ENCODE measurements at regions not wholly inside any gene's neighbourhood (a gene's known extent, or its start where the extent isn't known, plus 50 kb on each side); places are given as distances from the start of the nearest gene placed in this dataset.
"Not testable (repeated sequence)": the region's sequence is repeated elsewhere in the genome, so short reads cannot be mapped to it uniquely, and the experiment has no call there.

DNA sequence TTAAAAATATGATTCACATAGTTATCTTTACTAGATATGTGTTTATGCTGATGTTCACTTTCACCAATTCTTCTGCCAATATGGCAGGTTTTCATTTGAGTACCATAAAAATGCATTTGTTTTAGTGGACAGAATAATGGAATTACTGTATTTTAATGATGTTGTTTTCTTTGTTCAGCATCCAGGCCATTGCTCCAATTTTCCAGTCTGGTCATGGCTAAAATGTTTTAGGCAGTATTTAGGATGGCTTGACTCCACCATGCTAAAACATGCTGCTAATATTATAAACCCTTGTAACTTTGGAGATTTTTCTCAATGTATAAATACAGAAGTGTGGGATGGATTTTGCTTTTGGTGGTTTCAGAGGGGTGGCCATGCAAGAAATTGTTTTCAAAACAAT, 273.0 kb upstream of the RPS23 start:
- H3K27me3 ChIP-seq (ENCODE audit: control insufficient read depth, insufficient read depth, low read length): no peaks in the 10 kb centered on the region
- H3K4me1 ChIP-seq (ENCODE audit: control insufficient read depth, insufficient read depth, low read length): no peaks in the 10 kb centered on the region
- no peaks in the 10 kb centered on the region for H3K9me3 ChIP-seq (replicated peaks; ENCODE audit: low read length)
- no peak overlapping the region for H3K9ac ChIP-seq (ENCODE audit: low read depth, low read length)
- no peak overlapping the region for H3K4me3 ChIP-seq (ENCODE audit: low read length)
- no peak overlapping the region for H3K4me2 ChIP-seq (ENCODE audit: low read length)
- H3K36me3 ChIP-seq (ENCODE audit: insufficient read depth, low read length): no peaks in the 10 kb centered on the region

DNA sequence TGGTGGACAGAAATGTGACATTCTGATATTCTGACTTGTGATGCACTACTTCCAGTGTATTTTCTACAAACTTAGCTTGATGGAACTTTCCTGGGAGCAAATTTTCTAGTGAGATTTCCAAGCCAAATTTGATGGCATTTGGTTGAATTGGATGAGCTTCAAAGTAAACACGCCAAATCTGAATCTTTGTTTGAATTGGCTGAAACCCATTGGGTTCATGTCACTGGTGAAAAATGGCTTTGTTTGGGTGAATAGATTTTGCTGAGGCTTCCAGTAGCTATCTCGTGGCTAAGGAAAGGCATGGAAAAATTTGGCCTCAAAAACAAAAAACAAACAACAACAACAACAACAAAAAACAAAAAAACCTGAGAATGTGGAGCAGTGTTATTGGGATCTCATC, 271.1 kb upstream of the RPS23 start:
- Histone ChIP-seq H3K9ac (ENCODE audit: low read depth, low read length) (no peak overlapping the region), H3K9me3 (replicated peaks; ENCODE audit: low read length) (no peaks in the 10 kb centered on the region), H3K4me3 (ENCODE audit: low read length) (no peak overlapping the region), H3K4me1 (ENCODE audit: control insufficient read depth, insufficient read depth, low read length) (no peaks in the 10 kb centered on the region), H3K36me3 (ENCODE audit: insufficient read depth, low read length) (no peaks in the 10 kb centered on the region), H3K27me3 (ENCODE audit: control insufficient read depth, insufficient read depth, low read length) (no peaks in the 10 kb centered on the region), H3K4me2 (ENCODE audit: low read length) (no peak overlapping the region)

DNA sequence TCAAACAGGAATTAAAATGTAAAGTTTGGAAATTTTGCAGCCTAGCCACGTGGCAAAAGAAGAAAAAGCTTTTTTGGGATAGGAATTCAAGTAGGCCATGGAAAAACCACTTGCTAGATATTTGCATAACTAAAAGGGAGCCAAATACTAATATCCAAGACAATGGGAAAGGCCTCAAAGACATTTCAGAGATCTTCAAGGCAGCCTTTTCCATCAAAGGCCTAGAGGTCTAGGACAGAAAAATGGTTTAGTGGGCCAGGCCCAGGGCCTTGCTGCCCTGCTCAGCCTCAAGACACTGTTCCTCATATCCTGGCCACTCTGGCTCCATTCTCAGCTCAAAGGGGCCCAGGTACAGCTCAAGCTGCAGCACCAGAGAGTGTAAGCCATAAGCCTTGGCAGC, 265.9 kb upstream of the RPS23 start:
- no peak overlapping the region for H3K9ac ChIP-seq (ENCODE audit: low read depth, low read length)
- H3K4me3 ChIP-seq (ENCODE audit: low read length): no peak overlapping the region
- H3K27me3 ChIP-seq (ENCODE audit: control insufficient read depth, insufficient read depth, low read length): no peaks in the 10 kb centered on the region
- no peak overlapping the region for H3K4me2 ChIP-seq (ENCODE audit: low read length)
- no peaks in the 10 kb centered on the region for H3K9me3 ChIP-seq (replicated peaks; ENCODE audit: low read length)
- H3K4me1 ChIP-seq (ENCODE audit: control insufficient read depth, insufficient read depth, low read length): no peaks in the 10 kb centered on the region
- H3K36me3 ChIP-seq (ENCODE audit: insufficient read depth, low read length): no peaks in the 10 kb centered on the region

DNA sequence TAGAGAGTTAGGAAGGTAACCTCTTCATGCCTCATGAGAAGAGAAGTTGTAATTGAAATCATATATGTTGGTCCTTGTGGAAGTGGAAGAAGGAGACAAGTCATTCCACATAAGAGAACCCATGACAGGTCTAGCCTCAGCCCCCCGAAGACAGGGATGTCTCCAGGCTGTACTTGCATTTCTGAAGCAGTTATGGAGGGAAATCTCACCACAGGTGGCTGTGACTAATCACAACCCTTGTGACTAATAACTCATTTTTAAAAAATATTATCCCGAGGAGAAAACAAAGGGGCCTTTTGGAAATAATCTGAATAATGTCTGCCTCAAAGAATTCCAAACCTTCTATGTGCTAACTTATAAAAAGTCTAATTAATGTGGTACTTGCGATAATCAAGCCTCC, 262.1 kb upstream of the RPS23 start:
- Histone ChIP-seq H3K4me1 (ENCODE audit: control insufficient read depth, insufficient read depth, low read length) (no peaks in the 10 kb centered on the region), H3K9ac (ENCODE audit: low read depth, low read length) (no peak overlapping the region), H3K9me3 (replicated peaks; ENCODE audit: low read length) (no peaks in the 10 kb centered on the region), H3K27me3 (ENCODE audit: control insufficient read depth, insufficient read depth, low read length) (no peaks in the 10 kb centered on the region), H3K4me3 (ENCODE audit: low read length) (no peak overlapping the region), H3K36me3 (ENCODE audit: insufficient read depth, low read length) (no peaks in the 10 kb centered on the region), H3K4me2 (ENCODE audit: low read length) (no peak overlapping the region)

DNA sequence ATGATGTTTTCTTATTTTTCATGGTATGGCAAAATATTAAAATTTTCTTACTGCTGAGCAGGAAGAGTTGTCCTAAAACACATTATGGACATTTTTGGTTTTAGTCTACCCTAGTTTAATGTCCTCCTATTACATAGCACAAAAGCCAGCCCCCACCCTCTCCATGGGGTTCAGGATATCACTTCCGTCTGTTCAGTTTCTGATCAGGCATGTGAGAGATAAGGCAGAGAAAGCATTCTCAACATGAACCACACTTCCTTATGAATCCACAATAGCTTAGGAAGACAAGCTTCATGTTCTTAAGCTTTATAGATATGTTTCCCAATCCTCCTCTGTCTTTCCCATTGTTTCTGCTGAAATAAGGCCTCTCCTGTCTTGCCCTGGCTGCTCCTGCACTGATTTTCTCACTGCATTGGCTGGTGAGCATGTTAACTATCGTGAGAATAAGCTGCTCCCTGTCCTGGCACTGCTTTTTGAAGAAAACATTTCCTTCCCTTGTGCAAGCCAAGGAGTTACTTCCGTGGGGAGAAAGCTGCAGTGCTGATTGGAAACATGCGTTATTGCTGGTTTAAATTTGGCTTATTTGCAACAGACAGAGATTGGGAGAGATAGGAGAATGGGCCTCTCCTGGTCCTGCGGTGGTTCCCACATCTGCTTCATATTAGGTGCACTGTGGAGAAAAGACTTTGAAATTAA, 260.3 kb upstream of the RPS23 start:
- no peak overlapping the region for H3K4me3 ChIP-seq (ENCODE audit: low read length)
- no peaks in the 10 kb centered on the region for H3K27me3 ChIP-seq (ENCODE audit: control insufficient read depth, insufficient read depth, low read length)
- no peaks in the 10 kb centered on the region for H3K9me3 ChIP-seq (replicated peaks; ENCODE audit: low read length)
- no peaks in the 10 kb centered on the region for H3K36me3 ChIP-seq (ENCODE audit: insufficient read depth, low read length)
- H3K9ac ChIP-seq (ENCODE audit: low read depth, low read length): no peak overlapping the region
- no peaks in the 10 kb centered on the region for H3K4me1 ChIP-seq (ENCODE audit: control insufficient read depth, insufficient read depth, low read length)
- no peak overlapping the region for H3K4me2 ChIP-seq (ENCODE audit: low read length)

DNA sequence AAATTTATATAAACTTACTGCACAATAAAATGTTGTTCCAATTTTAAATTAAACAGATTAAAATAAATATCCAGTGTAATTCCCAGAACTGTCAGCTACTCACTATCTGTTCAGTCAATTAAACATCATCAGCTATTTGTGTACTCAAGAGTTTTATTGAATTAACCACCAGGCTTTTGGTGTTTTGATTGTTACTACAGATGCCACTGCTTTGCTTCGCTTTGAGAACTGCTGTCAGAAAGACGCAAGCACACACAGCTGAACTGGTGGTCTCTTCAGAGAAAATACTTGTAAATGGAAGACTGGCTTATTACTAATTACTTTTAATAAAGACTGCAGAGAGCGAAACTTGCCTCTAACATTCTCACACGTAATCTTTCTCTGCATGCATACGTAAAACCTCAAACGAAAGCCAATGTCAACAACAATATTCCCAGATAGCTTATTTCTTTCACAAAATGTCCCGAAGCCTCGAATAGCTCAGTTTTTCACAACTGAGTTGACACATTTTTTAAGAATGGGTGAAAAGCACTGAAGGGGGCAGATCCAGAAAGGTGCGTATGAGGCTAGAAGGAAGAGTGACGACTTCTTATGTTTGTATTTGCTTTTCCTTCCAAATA, 259.6 kb upstream of the RPS23 start:
- no peaks in the 10 kb centered on the region for H3K27me3 ChIP-seq (ENCODE audit: control insufficient read depth, insufficient read depth, low read length)
- no peaks in the 10 kb centered on the region for H3K36me3 ChIP-seq (ENCODE audit: insufficient read depth, low read length)
- no peak overlapping the region for H3K9ac ChIP-seq (ENCODE audit: low read depth, low read length)
- H3K9me3 ChIP-seq (replicated peaks; ENCODE audit: low read length): no peaks in the 10 kb centered on the region
- H3K4me1 ChIP-seq (ENCODE audit: control insufficient read depth, insufficient read depth, low read length): no peaks in the 10 kb centered on the region
- no peak overlapping the region for H3K4me2 ChIP-seq (ENCODE audit: low read length)
- H3K4me3 ChIP-seq (ENCODE audit: low read length): no peak overlapping the region

DNA sequence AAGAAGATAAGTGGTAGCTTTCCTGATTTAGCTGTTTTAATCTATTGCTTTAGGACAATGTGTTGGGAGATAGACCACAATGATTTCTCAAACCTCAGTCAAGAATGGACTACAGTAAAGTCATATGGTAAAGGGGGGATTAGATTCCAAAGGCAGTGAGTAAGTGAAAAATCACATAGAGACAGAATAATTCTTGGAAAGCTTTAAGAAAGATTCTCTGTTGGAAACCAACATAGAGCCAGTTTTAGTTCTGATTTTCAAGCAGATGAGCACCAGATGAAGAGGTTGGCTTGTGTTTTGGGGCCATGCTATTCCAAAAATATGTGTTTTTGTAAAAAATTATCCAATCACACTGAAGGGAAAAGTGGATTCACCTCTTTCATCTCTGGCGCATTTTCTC, 256.8 kb upstream of the RPS23 start:
- Histone ChIP-seq H3K4me2 (ENCODE audit: low read length) (no peak overlapping the region), H3K4me1 (ENCODE audit: control insufficient read depth, insufficient read depth, low read length) (no peaks in the 10 kb centered on the region), H3K4me3 (ENCODE audit: low read length) (no peak overlapping the region), H3K36me3 (ENCODE audit: insufficient read depth, low read length) (no peaks in the 10 kb centered on the region), H3K27me3 (ENCODE audit: control insufficient read depth, insufficient read depth, low read length) (no peaks in the 10 kb centered on the region), H3K9me3 (replicated peaks; ENCODE audit: low read length) (no peaks in the 10 kb centered on the region), H3K9ac (ENCODE audit: low read depth, low read length) (no peak overlapping the region)

DNA sequence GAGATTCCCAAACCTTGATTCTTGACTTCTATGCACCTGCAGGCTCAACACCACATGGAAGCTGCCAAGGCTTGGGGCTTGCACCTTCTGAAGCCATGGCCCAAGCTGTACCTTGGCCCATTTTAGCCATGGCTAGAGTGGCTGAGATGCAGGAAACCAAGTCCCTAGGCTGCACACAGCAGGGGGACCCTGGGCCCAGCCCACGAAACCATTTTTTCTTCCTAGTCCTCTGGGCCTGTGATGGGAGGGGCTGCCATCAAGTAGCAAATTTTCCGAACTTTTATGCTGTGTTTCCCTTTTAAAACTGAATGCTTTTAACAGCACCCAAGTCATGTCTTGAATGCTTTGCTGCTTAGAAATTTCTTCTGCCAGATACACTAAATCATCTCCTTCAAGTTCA, 253.9 kb upstream of the RPS23 start:
- not testable (repeated sequence) for H3K4me1 ChIP-seq (ENCODE audit: control insufficient read depth, insufficient read depth, low read length); H3K4me3 ChIP-seq (ENCODE audit: low read length); H3K9ac ChIP-seq (ENCODE audit: low read depth, low read length); H3K36me3 ChIP-seq (ENCODE audit: insufficient read depth, low read length); H3K9me3 ChIP-seq (replicated peaks; ENCODE audit: low read length); H3K27me3 ChIP-seq (ENCODE audit: control insufficient read depth, insufficient read depth, low read length); H3K4me2 ChIP-seq (ENCODE audit: low read length)

DNA sequence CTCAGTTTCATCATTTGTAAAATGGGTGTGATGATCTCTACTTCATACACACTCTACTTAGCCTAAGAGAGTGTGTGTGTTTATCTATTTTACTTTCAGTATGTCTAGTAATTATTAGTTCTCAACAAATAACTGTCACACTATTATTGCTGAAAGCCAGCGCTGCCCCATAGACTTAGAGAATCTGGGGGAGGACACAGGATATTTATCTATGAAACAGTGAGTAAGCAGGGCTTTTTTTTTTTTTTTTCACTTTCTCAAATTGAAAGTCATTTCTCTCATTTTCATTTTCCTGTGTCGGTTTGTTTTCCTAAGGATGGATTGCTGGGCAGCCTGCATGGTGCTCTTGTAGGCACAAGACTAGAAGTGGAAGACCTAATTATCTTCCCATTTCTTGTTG, 248.4 kb upstream of the RPS23 start:
- Histone ChIP-seq H3K27me3 (ENCODE audit: control insufficient read depth, insufficient read depth, low read length) (peaks cover 18% of the 10 kb centered on the region), H3K9ac (ENCODE audit: low read depth, low read length) (no peak overlapping the region), H3K36me3 (ENCODE audit: insufficient read depth, low read length) (no peaks in the 10 kb centered on the region), H3K4me3 (ENCODE audit: low read length) (no peak overlapping the region), H3K4me1 (ENCODE audit: control insufficient read depth, insufficient read depth, low read length) (no peaks in the 10 kb centered on the region), H3K4me2 (ENCODE audit: low read length) (no peak overlapping the region), H3K9me3 (replicated peaks; ENCODE audit: low read length) (no peaks in the 10 kb centered on the region)

DNA sequence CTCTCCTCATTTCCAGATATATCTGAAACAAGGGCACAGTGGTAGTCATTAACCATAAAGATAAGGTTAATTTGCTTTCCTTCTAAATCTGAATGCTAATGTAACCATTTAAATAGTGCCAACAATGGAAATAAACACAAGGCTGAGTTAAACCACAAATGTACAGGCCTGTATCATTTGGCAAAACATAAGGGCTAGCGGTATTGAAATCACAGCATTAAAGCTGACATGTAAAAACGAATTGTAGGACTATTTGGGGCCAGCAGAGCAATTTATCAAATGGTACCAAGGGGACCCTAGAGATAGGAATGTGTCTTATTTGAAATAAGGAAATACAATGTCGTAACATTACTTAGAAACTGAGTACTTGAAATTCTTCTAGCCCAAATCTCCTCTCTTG, 247.5 kb upstream of the RPS23 start:
- Histone ChIP-seq H3K36me3 (ENCODE audit: insufficient read depth, low read length) (no peaks in the 10 kb centered on the region), H3K4me3 (ENCODE audit: low read length) (no peak overlapping the region), H3K27me3 (ENCODE audit: control insufficient read depth, insufficient read depth, low read length) (peaks cover 18% of the 10 kb centered on the region), H3K9ac (ENCODE audit: low read depth, low read length) (no peak overlapping the region), H3K4me2 (ENCODE audit: low read length) (no peak overlapping the region), H3K4me1 (ENCODE audit: control insufficient read depth, insufficient read depth, low read length) (no peaks in the 10 kb centered on the region), H3K9me3 (replicated peaks; ENCODE audit: low read length) (no peaks in the 10 kb centered on the region)

DNA sequence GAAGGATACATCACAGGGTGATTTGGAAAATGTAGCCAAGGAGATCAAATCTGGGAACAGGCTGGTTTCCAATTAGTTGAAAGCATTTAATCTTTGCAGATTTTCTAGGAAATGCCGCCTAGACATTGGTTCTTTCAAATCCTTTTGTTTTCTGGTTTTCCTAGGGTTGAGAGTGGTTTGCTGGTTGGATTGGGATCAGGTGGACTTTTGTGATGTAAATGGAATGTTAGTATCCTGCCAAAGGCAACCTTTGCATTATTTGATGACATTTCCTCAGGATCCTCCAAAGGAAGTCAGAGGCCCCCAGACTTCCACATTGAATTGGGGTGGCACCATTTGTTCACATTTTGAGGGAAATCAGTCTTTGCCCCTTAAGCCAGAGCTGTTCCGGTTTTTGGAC, 245.5 kb upstream of the RPS23 start:
- Histone ChIP-seq H3K4me3 (ENCODE audit: low read length) (no peak overlapping the region), H3K4me2 (ENCODE audit: low read length) (no peak overlapping the region), H3K9ac (ENCODE audit: low read depth, low read length) (no peak overlapping the region), H3K27me3 (ENCODE audit: control insufficient read depth, insufficient read depth, low read length) (peaks cover 18% of the 10 kb centered on the region), H3K36me3 (ENCODE audit: insufficient read depth, low read length) (no peaks in the 10 kb centered on the region), H3K4me1 (ENCODE audit: control insufficient read depth, insufficient read depth, low read length) (no peaks in the 10 kb centered on the region), H3K9me3 (replicated peaks; ENCODE audit: low read length) (no peaks in the 10 kb centered on the region)

DNA sequence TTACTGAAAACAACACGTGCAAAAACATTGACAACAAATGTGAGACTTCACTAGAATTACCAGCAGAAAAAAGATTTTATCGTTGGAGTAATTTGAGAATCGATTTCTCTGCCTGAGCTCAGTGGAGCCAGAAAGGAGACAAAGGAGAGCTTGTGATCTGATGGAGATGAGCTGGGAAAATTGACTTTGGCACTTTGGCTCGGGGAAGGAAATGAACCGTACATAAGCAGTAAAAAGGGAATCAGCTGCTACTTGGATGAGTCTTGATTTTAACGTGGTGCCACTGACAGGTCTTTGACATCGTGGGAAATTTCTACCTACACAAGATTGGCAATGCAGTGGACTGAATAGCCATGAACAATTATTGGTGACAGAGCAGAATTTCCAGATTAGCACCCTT, 244.7 kb upstream of the RPS23 start:
- H3K4me2 ChIP-seq (ENCODE audit: low read length): no peak overlapping the region
- no peak overlapping the region for H3K9ac ChIP-seq (ENCODE audit: low read depth, low read length)
- H3K4me1 ChIP-seq (ENCODE audit: control insufficient read depth, insufficient read depth, low read length): no peaks in the 10 kb centered on the region
- peaks cover 18% of the 10 kb centered on the region for H3K27me3 ChIP-seq (ENCODE audit: control insufficient read depth, insufficient read depth, low read length)
- no peaks in the 10 kb centered on the region for H3K9me3 ChIP-seq (replicated peaks; ENCODE audit: low read length)
- H3K4me3 ChIP-seq (ENCODE audit: low read length): no peak overlapping the region
- no peaks in the 10 kb centered on the region for H3K36me3 ChIP-seq (ENCODE audit: insufficient read depth, low read length)

All from skeletal muscle satellite cell (primary cell).